HepG2 (cell line): ENCODE measurements at regions not wholly inside any gene's neighbourhood (a gene's known extent, or its start where the extent isn't known, plus 50 kb on each side); places are given as distances from the start of the nearest gene placed in this dataset.

Source experiments
- ATAC-seq: fragments of 200-7000 bp; cut with Tn5 transposase; 3 replicates; pipeline ENCODE4 v1.9.1; 2020; ENCODE audit warnings: mild to moderate bottlenecking, moderate library complexity
- BruUV-seq: library from RNA; stranded (reverse); fragments of 400-500 nt; replicated peaks from 2 replicates; lab custom pipeline; 2021; lab: Mats Ljungman, UMichigan
- CTCF ChIA-PET: fragments of 300-600 bp; formaldehyde crosslinking; extraction: SDS; loops from one replicate; lab custom pipeline; 2021; ENCODE audit warnings: low total read pairs, inconsistent platforms, low intra/inter-chr PET ratio; lab: Yijun Ruan, JAX
- POLR2A ChIA-PET: fragments of 350-600 bp; sonication (Branson Sonifier 250); formaldehyde crosslinking; loops from one replicate; lab custom pipeline; 2020; ENCODE audit warnings: antibody characterized with exemption, inconsistent platforms; lab: Yijun Ruan, JAX
- DNase-seq: peaks from one replicate; pipeline ENCODE4 v3.0.0-alpha.2; 2015; ENCODE audit warnings: low spot score
- FAIRE-seq: peaks from 3 replicates; lab custom pipeline; 2011; peaks lifted over from hg19 to GRCh38; lab: Jason Lieb, UNC
- H2AFZ ChIP-seq: one replicate; pipeline ENCODE4 v1.6.1; 2011; ENCODE audit warnings: low read length, inconsistent platforms
- H3K27ac ChIP-seq: fragments of 300-600 bp; 3 replicates; pipeline ENCODE4 v1.8.0; 2011; ENCODE audit warnings: mixed run types, mild to moderate bottlenecking, mixed read lengths, low read length, inconsistent platforms; ENCODE audit not compliant: insufficient read depth; ENCODE audit errors: extremely low read length
- H3K27me3 ChIP-seq, 2 experiments: fragments of 200-600 bp in 1 of 2; 2 replicates in 1 of 2; 3 replicates in 1 of 2; pipeline versions ENCODE4 v1.6.0 to v1.8.0; 2011; ENCODE audit warnings: low read length in 2 of 2, mild to moderate bottlenecking in 2 of 2, moderate library complexity in 2 of 2, inconsistent platforms in 1 of 2; ENCODE audit not compliant: insufficient read depth in 2 of 2, control insufficient read depth in 1 of 2
- H3K36me3 ChIP-seq, 2 experiments: fragments of 200-600 bp in 1 of 2; replicated peaks in 1 of 2; 2 replicates in 1 of 2; 3 replicates in 1 of 2; pipeline versions ENCODE4 v1.5.1 to v1.8.0; 2011; ENCODE audit warnings: low read length in 2 of 2, inconsistent platforms in 1 of 2; ENCODE audit not compliant: insufficient read depth in 2 of 2, control insufficient read depth in 1 of 2
- H3K4me1 ChIP-seq: 2 replicates; pipeline ENCODE4 v1.5.1; 2012; ENCODE audit warnings: low read length, inconsistent platforms; ENCODE audit not compliant: insufficient read depth
- H3K4me2 ChIP-seq: 2 replicates; pipeline ENCODE4 v1.6.0; 2011; ENCODE audit warnings: low read depth, low read length, inconsistent platforms
- H3K4me3 ChIP-seq, 3 experiments: fragments of 200-600 bp in 1 of 3; sonication (generic), shearing (Covaris generic) in 1 of 3; replicated peaks in 1 of 3; 2 replicates each; pipeline ENCODE4 v1.5.1; 2011 to 2016; ENCODE audit warnings: low read length in 3 of 3, inconsistent platforms in 2 of 3, low read depth in 2 of 3, mild to moderate bottlenecking in 2 of 3, control low read depth in 1 of 3, mixed read lengths in 1 of 3; ENCODE audit not compliant: insufficient read depth in 1 of 3
- H3K79me2 ChIP-seq: one replicate; pipeline ENCODE4 v1.6.1; 2011; ENCODE audit warnings: low read length, inconsistent platforms; ENCODE audit not compliant: insufficient read depth
- H3K9ac ChIP-seq: 2 replicates; pipeline ENCODE4 v1.6.0; 2011; ENCODE audit warnings: mild to moderate bottlenecking, low read depth, low read length, inconsistent platforms; ENCODE audit not compliant: insufficient read depth
- H3K9me3 ChIP-seq: 2 replicates; pipeline ENCODE4 v1.5.1; 2012; ENCODE audit warnings: mild to moderate bottlenecking, low read length
- H4K20me1 ChIP-seq: 2 replicates; pipeline ENCODE4 v1.6.0; 2011; ENCODE audit warnings: inconsistent platforms, mild to moderate bottlenecking, low read length, moderate library complexity; ENCODE audit not compliant: insufficient read depth
- AKNA ChIP-seq: sonication (generic); formaldehyde crosslinking; IDR thresholded peaks from 2 replicates; pipeline ENCODE4 v1.4.0; 2020; ENCODE audit warnings: missing genetic modification reagents, borderline replicate concordance
- HOXA5 ChIP-seq: sonication (generic); formaldehyde crosslinking; IDR thresholded peaks from 2 replicates; pipeline ENCODE4 v1.4.0; 2020; ENCODE audit warnings: missing genetic modification reagents
- KDM5A ChIP-seq: fragments of 200-600 bp; sonication (generic); IDR thresholded peaks from 2 replicates; pipeline ENCODE4 v1.7.0; 2018; ENCODE audit warnings: antibody characterized with exemption, mild to moderate bottlenecking, low read length, borderline replicate concordance
- MIXL1 ChIP-seq: IDR thresholded peaks from 2 replicates; pipeline ENCODE4 v1.6.1; 2016
- SAFB2 ChIP-seq: sonication (generic); formaldehyde crosslinking; IDR thresholded peaks from 2 replicates; pipeline ENCODE4 v1.5.1; 2020; ENCODE audit warnings: missing genetic modification reagents, low read depth, mild to moderate bottlenecking, borderline replicate concordance
- SCMH1 ChIP-seq: sonication (generic); formaldehyde crosslinking; IDR thresholded peaks from 2 replicates; pipeline ENCODE4 v1.9.0; 2021; ENCODE audit warnings: missing genetic modification reagents, mild to moderate bottlenecking, borderline replicate concordance
- ZFP36L2 ChIP-seq: sonication (generic); formaldehyde crosslinking; IDR thresholded peaks from 2 replicates; pipeline ENCODE4 v1.4.0; 2020; ENCODE audit warnings: missing genetic modification reagents
- ZNF260 ChIP-seq: sonication (generic); formaldehyde crosslinking; IDR thresholded peaks from 2 replicates; pipeline ENCODE4 v1.4.0; 2020; ENCODE audit warnings: missing genetic modification reagents, low read depth, mild to moderate bottlenecking, borderline replicate concordance
- ZNF274 ChIP-seq: sonication (generic); formaldehyde crosslinking; IDR thresholded peaks from 2 replicates; pipeline ENCODE4 v1.5.1; 2020; ENCODE audit warnings: mild to moderate bottlenecking, missing genetic modification reagents
- ZNF382 ChIP-seq: sonication (generic); formaldehyde crosslinking; IDR thresholded peaks from 2 replicates; pipeline ENCODE4 v1.5.0; 2020; ENCODE audit warnings: missing genetic modification reagents, mild to moderate bottlenecking, borderline replicate concordance
- ZNF546 ChIP-seq: sonication (generic); formaldehyde crosslinking; conservative IDR thresholded peaks from 2 replicates; pipeline ENCODE4 v1.8.1; 2023; ENCODE audit warnings: mild to moderate bottlenecking, missing genetic modification reagents
- WGBS: methylation state at CpG from one replicate; pipeline ENCODE4 v1.1.6; 2017; ENCODE audit warnings: low lambda C conversion rate; 5-methylcytosine and 5-hydroxymethylcytosine counted together
- in situ Hi-C: cut with HindIII; loops from 2 replicates; pipeline ENCODE4 v1.10.0; 2017; ENCODE audit warnings: low pct_unique_long_range_greater_than_20kb; ENCODE audit not compliant: extremely low pct_ligation_motif_present
- intact Hi-C: fragments of 100-400 bp; cut with micrococcal nuclease; formaldehyde crosslinking; loops from one replicate; pipeline ENCODE4 v1.10.0; 2022; ENCODE audit not compliant: unreplicated experiment

- Histone ChIP-seq H3K9ac (no peak overlapping the region), H3K27ac (no peak overlapping the region), H4K20me1 (no peaks in the 10 kb centered on the region), H2AFZ (no peak overlapping the region), H3K4me2 (no peak overlapping the region), H3K36me3 (no peaks in the 10 kb centered on the region), H3K79me2 (no peaks in the 10 kb centered on the region), H3K4me1 (peaks cover 11% of the 10 kb centered on the region), H3K4me3 (no peak overlapping the region), H3K9me3 (no peaks in the 10 kb centered on the region), H3K27me3 (no peaks in the 10 kb centered on the region; a peak in 1 of 5 replicates)
- 16% methylated on average over 3 of the region's 3 CpGs for WGBS
- FAIRE-seq (no peak), ATAC-seq (no peak), DNase-seq (no peak)
- in situ Hi-C loops: no loop called here
- TF ChIP-seq MIXL1 (CRISPR knock-in tag) (no peak), ZNF274 (CRISPR knock-in tag) (no peak), HOXA5 (CRISPR knock-in tag) (no peak), SAFB2 (no peak), KDM5A (no peak), ZNF260 (CRISPR knock-in tag) (no peak), SCMH1 (CRISPR knock-in tag) (no peak), ZNF546 (CRISPR knock-in tag) (no peak), AKNA (CRISPR knock-in tag) (no peak), ZFP36L2 (CRISPR knock-in tag) (no peak), ZNF382 (CRISPR knock-in tag) (no peak)
- intact Hi-C loops: no loop called here
- BruUV-seq: no TSS peak
- ChIA-PET CTCF (no interaction called here), POLR2A (no interaction called here)
These were observed 108.0 kb upstream of the MEIS2 start for GRCh38 chr15:37208146-37209040.
